Spleen (tissue), 11 donors: ENCODE measurements at regions not wholly inside any gene's neighbourhood (a gene's known extent, or its start where the extent isn't known, plus 50 kb on each side); places are given as distances from the start of the nearest gene placed in this dataset.

Experiments used
- DNase-seq: peaks from one replicate; pipeline ENCODE4 v3.0.0-alpha.2; 2020
- H3K27ac ChIP-seq, 8 donors: fragments of 200-600 bp; sonication (generic) in 7 of 8; 1 replicate in 4 of 8; 2 replicates in 4 of 8; pipeline versions ENCODE4 v1.5.0 to v1.8.0; 2016 to 2021; ENCODE audit warnings: inconsistent platforms in 4 of 8, mild to moderate bottlenecking in 4 of 8, moderate library complexity in 1 of 8
- H3K27me3 ChIP-seq, 7 donors: fragments of 200-600 bp; sonication (generic) in 6 of 7; replicated peaks in 1 of 7; 1 replicate in 4 of 7; 2 replicates in 3 of 7; pipeline versions ENCODE4 v1.5.0 to v1.8.0; 2016 to 2021; ENCODE audit warnings: inconsistent platforms in 3 of 7, mild to moderate bottlenecking in 1 of 7
- H3K36me3 ChIP-seq, 6 donors: fragments of 200-600 bp; sonication (generic) in 5 of 6; 1 replicate in 4 of 6; 2 replicates in 2 of 6; pipeline versions ENCODE4 v1.5.0 to v1.8.0; 2016 to 2021; ENCODE audit warnings: inconsistent platforms in 2 of 6
- H3K4me1 ChIP-seq, 6 donors: fragments of 200-600 bp; sonication (generic) in 5 of 6; 1 replicate in 3 of 6; 2 replicates in 3 of 6; pipeline versions ENCODE4 v1.5.0 to v1.8.0; 2016 to 2021; ENCODE audit warnings: inconsistent platforms in 3 of 6
- H3K4me3 ChIP-seq, 8 donors: fragments of 200-600 bp; sonication (generic) in 7 of 8; 1 replicate in 4 of 8; 2 replicates in 4 of 8; pipeline versions ENCODE4 v1.5.0 to v1.8.0; 2016 to 2021; ENCODE audit warnings: inconsistent platforms in 4 of 8, mild to moderate bottlenecking in 4 of 8, moderate library complexity in 2 of 8
- H3K9me3 ChIP-seq, 8 donors: fragments of 200-600 bp; sonication (generic) in 7 of 8; 1 replicate in 4 of 8; 2 replicates in 4 of 8; pipeline versions ENCODE4 v1.5.0 to v1.8.0; 2016 to 2021; ENCODE audit warnings: inconsistent platforms in 4 of 8
- POLR2A ChIP-seq, 3 donors: fragments of 450-650 bp; IDR thresholded peaks; one replicate each; pipeline ENCODE4 v1.5.1; 2017; ENCODE audit warnings: antibody characterized with exemption in 3 of 3, mild to moderate bottlenecking in 1 of 3
- POLR2AphosphoS5 ChIP-seq, 3 donors: sonication (generic); formaldehyde crosslinking; IDR thresholded peaks; one replicate each; pipeline ENCODE4 v1.5.1; 2017; ENCODE audit warnings: antibody characterized with exemption in 3 of 3
- WGBS, 5 donors: extraction: QIAGEN DNeasy Blood & Tissue Kit in 3 of 5; methylation state at CpG; one replicate each; pipeline versions ENCODE4 v1.1.5 to v1.1.7; 2013 to 2018; 5-methylcytosine and 5-hydroxymethylcytosine counted together
- intact Hi-C: fragments of 100-400 bp; cut with DNase I; formaldehyde crosslinking; loops from one replicate; pipeline ENCODE4 v1.15.0; 2023; ENCODE audit warnings: low total_unique reads
- TF ChIP-seq, protein P1 (sequence below), 11 experiments: fragments of 200-600 bp in 7 of 11; fragments of 450-650 bp in 4 of 11; sonication (generic) in 4 of 11; IDR thresholded peaks in 8 of 11; conservative IDR thresholded peaks in 3 of 11; 1 replicate in 7 of 11; 2 replicates in 4 of 11; pipeline versions ENCODE4 v1.4.0 to v1.8.0; 2016 to 2021; ENCODE audit warnings: antibody characterized with exemption in 11 of 11, inconsistent platforms in 4 of 11, mild to moderate bottlenecking in 1 of 11
- donor health status: healthy with polysubstance abuse.
- donor health status: DM: no; HTN: no; CAD: no; lungs with moderate emphysema.
- donor health status: DM: no; HTN: no; CAD: no.
- donor health status: Bipolar disorder and iron deficiency.
- donor health status: healthy.
- donor health status: DM: no; HTN: no; CAD: no.
- donor health status: DM: yes; HTN: yes; CAD: no.

- WGBS, 5 donors: 68 to 80% (median 78%) methylated on average over 2 of the region's 2 CpGs
- TF ChIP-seq POLR2AphosphoS5 (IDR thresholded peaks at IDR 0.05): no peak
- no peak for TF ChIP-seq POLR2A (IDR thresholded peaks at IDR 0.05)
- TF ChIP-seq, protein P1, sequence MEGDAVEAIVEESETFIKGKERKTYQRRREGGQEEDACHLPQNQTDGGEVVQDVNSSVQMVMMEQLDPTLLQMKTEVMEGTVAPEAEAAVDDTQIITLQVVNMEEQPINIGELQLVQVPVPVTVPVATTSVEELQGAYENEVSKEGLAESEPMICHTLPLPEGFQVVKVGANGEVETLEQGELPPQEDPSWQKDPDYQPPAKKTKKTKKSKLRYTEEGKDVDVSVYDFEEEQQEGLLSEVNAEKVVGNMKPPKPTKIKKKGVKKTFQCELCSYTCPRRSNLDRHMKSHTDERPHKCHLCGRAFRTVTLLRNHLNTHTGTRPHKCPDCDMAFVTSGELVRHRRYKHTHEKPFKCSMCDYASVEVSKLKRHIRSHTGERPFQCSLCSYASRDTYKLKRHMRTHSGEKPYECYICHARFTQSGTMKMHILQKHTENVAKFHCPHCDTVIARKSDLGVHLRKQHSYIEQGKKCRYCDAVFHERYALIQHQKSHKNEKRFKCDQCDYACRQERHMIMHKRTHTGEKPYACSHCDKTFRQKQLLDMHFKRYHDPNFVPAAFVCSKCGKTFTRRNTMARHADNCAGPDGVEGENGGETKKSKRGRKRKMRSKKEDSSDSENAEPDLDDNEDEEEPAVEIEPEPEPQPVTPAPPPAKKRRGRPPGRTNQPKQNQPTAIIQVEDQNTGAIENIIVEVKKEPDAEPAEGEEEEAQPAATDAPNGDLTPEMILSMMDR (IDR thresholded peaks at IDR 0.05 in 8 of 11, conservative IDR thresholded peaks at IDR 0.05 in 3 of 11): no peak
- no peak overlapping the region for H3K4me3 ChIP-seq
- no peak overlapping the region for H3K27ac ChIP-seq
- no peaks in the 10 kb centered on the region for H3K27me3 ChIP-seq
- DNase-seq: no peak
- H3K36me3 ChIP-seq: no peaks in the 10 kb centered on the region
- intact Hi-C loops: no loop called here
- H3K4me1 ChIP-seq: no peaks in the 10 kb centered on the region
- H3K9me3 ChIP-seq: peaks cover 0 to 5% (median 3%) of the 10 kb centered on the region in 8 donors
These were observed 350.5 kb downstream of the CCDC85A start for GRCh38 chr2:56534321-56534720.

- 60 to 75% (median 67%) methylated on average over 3 of the region's 3 CpGs for WGBS, 5 donors
- DNase-seq: no peak
- Histone ChIP-seq H3K36me3 (no peaks in the 10 kb centered on the region), H3K4me3 (no peak overlapping the region), H3K4me1 (no peaks in the 10 kb centered on the region), H3K9me3 (peaks cover 0 to 14% (median 9%) of the 10 kb centered on the region in 8 donors), H3K27me3 (no peaks in the 10 kb centered on the region), H3K27ac (no peak overlapping the region)
- intact Hi-C loops: no loop called here
- TF ChIP-seq POLR2A (IDR thresholded peaks at IDR 0.05): no peak
- TF ChIP-seq, protein P1 (IDR thresholded peaks at IDR 0.05 in 8 of 11, conservative IDR thresholded peaks at IDR 0.05 in 3 of 11): no peak
- no peak for TF ChIP-seq POLR2AphosphoS5 (IDR thresholded peaks at IDR 0.05)
These were observed 354.0 kb downstream of the CCDC85A start for GRCh38 chr2:56537756-56538155.

- Histone ChIP-seq H3K4me1 (no peaks in the 10 kb centered on the region), H3K9me3 (peaks cover 0 to 14% (median 9%) of the 10 kb centered on the region in 8 donors), H3K36me3 (no peaks in the 10 kb centered on the region), H3K27ac (no peak overlapping the region), H3K4me3 (no peak overlapping the region), H3K27me3 (no peaks in the 10 kb centered on the region)
- no peak for DNase-seq
- WGBS, 5 donors: 72 to 84% (median 78%) methylated on average over 2 of the region's 2 CpGs
- intact Hi-C loops: no loop called here
- TF ChIP-seq, protein P1 (IDR thresholded peaks at IDR 0.05 in 8 of 11, conservative IDR thresholded peaks at IDR 0.05 in 3 of 11): no peak
- TF ChIP-seq POLR2A (IDR thresholded peaks at IDR 0.05): no peak
- no peak for TF ChIP-seq POLR2AphosphoS5 (IDR thresholded peaks at IDR 0.05)
These were observed 355.8 kb downstream of the CCDC85A start for GRCh38 chr2:56539618-56540017.

- H3K27me3 ChIP-seq: no peaks in the 10 kb centered on the region
- TF ChIP-seq, protein P1 (IDR thresholded peaks at IDR 0.05 in 8 of 11, conservative IDR thresholded peaks at IDR 0.05 in 3 of 11): no peak
- TF ChIP-seq POLR2AphosphoS5 (IDR thresholded peaks at IDR 0.05) (no peak), POLR2A (IDR thresholded peaks at IDR 0.05) (no peak)
- 73 to 82% (median 74%) methylated on average over 1 of the region's 1 CpG for WGBS, 5 donors
- H3K27ac ChIP-seq: no peak overlapping the region
- no peaks in the 10 kb centered on the region for H3K36me3 ChIP-seq
- peaks cover 0 to 14% (median 9%) of the 10 kb centered on the region in 8 donors for H3K9me3 ChIP-seq
- no peak for DNase-seq
- intact Hi-C loops: no loop called here
- no peak overlapping the region for H3K4me3 ChIP-seq
- H3K4me1 ChIP-seq: no peaks in the 10 kb centered on the region
These were observed 356.7 kb downstream of the CCDC85A start for GRCh38 chr2:56540467-56540866.
